ENCODE measurements at regions not wholly inside any gene's neighbourhood (a gene's known extent, or its start where the extent isn't known, plus 50 kb on each side); places are given as distances from the start of the nearest gene placed in this dataset.

GRCh38 chr6:1139155-1139890 lies 172.6 kb upstream of the FOXQ1 start:
- Histone ChIP-seq H4K20me1 (ENCODE audit: control insufficient read depth, insufficient read depth) (no peaks in the 10 kb centered on the region), H2AFZ (ENCODE audit: control insufficient read depth, low read depth, low read length) (no peak overlapping the region), H3K4me3 (no peak overlapping the region), H3K27me3 (replicated peaks in 1 of 2; ENCODE audit: control insufficient read depth in 2 of 2, insufficient read depth in 2 of 2, low read length in 1 of 2) (no peaks in the 10 kb centered on the region; a peak in 1 of 4 replicates), H3K9me3 (replicated peaks; ENCODE audit: control insufficient read depth, insufficient read depth, low read length) (no peaks in the 10 kb centered on the region; the same call in 2 of the 3 replicates), H3K4me1 (ENCODE audit: control insufficient read depth, insufficient read depth, low read length) (no peaks in the 10 kb centered on the region), H3K36me3 (ENCODE audit: control insufficient read depth in 2 of 2, insufficient read depth in 2 of 2, low read length in 1 of 2) (no peaks in the 10 kb centered on the region), H3K4me2 (ENCODE audit: control insufficient read depth, insufficient read depth) (no peak overlapping the region), H3K27ac (ENCODE audit: control insufficient read depth, insufficient read depth) (no peak overlapping the region), H3K9ac (ENCODE audit: control insufficient read depth, insufficient read depth, low read length) (no peak overlapping the region), H3K79me2 (ENCODE audit: control insufficient read depth, insufficient read depth, low read length) (no peaks in the 10 kb centered on the region)
- in situ Hi-C loops (cut with MboI) = no loop called here
- CTCF ChIA-PET = no interaction called here
- TF ChIP-seq CTCF (IDR thresholded peaks at IDR 0.05 in 2 of 3, conservative IDR thresholded peaks at IDR 0.05 in 1 of 3; ENCODE audit: control insufficient read depth in 2 of 3, extremely low read depth in 1 of 3, insufficient read depth in 1 of 3, low read depth in 3 of 3, low read length in 3 of 3) = no peak
- no peak for TF ChIP-seq HCFC1 (IDR thresholded peaks at IDR 0.05; ENCODE audit: low read length)
- no peak for TF ChIP-seq POLR2A (IDR thresholded peaks at IDR 0.05; ENCODE audit: low read depth, low read length)
- BruUV-seq (replicated peaks) = no TSS peak
- FAIRE-seq (no peak), ATAC-seq (no peak), DNase-seq (ENCODE audit: low read depth, low spot score) (no peak)
- WGBS (ENCODE audit: insufficient coverage, insufficient replicate concordance, low lambda C conversion rate, missing lambda C conversion rate) = 9% methylated on average over 4 of the region's 4 CpGs
- POLR2A ChIA-PET = no interaction called here
- SMC1A ChIA-PET (ENCODE audit: uncharacterized antibody, unreplicated experiment) = no interaction called here
- RAD21 ChIA-PET (ENCODE audit: unreplicated experiment) = no interaction called here
- intact Hi-C loops (cut with micrococcal nuclease; ENCODE audit: unreplicated experiment) = no loop called here

GRCh38 chr6:1137849-1138248 lies 174.0 kb upstream of the FOXQ1 start:
- Histone ChIP-seq H3K9me3 (replicated peaks; ENCODE audit: control insufficient read depth, insufficient read depth, low read length) (no peaks in the 10 kb centered on the region; the same call in 2 of the 3 replicates), H3K27ac (ENCODE audit: control insufficient read depth, insufficient read depth) (no peak overlapping the region), H3K4me3 (no peak overlapping the region), H3K79me2 (ENCODE audit: control insufficient read depth, insufficient read depth, low read length) (no peaks in the 10 kb centered on the region), H3K36me3 (ENCODE audit: control insufficient read depth in 2 of 2, insufficient read depth in 2 of 2, low read length in 1 of 2) (no peaks in the 10 kb centered on the region), H4K20me1 (ENCODE audit: control insufficient read depth, insufficient read depth) (no peaks in the 10 kb centered on the region), H3K9ac (ENCODE audit: control insufficient read depth, insufficient read depth, low read length) (no peak overlapping the region), H3K4me2 (ENCODE audit: control insufficient read depth, insufficient read depth) (no peak overlapping the region), H2AFZ (ENCODE audit: control insufficient read depth, low read depth, low read length) (no peak overlapping the region), H3K4me1 (ENCODE audit: control insufficient read depth, insufficient read depth, low read length) (no peaks in the 10 kb centered on the region), H3K27me3 (replicated peaks in 1 of 2; ENCODE audit: control insufficient read depth in 2 of 2, insufficient read depth in 2 of 2, low read length in 1 of 2) (no peaks in the 10 kb centered on the region; a peak in 1 of 4 replicates)
- no TSS peak for BruUV-seq (replicated peaks)
- intact Hi-C loops (cut with micrococcal nuclease; ENCODE audit: unreplicated experiment) = no loop called here
- ChIA-PET CTCF (no interaction called here), POLR2A (no interaction called here), SMC1A (ENCODE audit: uncharacterized antibody, unreplicated experiment) (no interaction called here), RAD21 (ENCODE audit: unreplicated experiment) (no interaction called here)
- in situ Hi-C loops (cut with MboI) = no loop called here
- no peak for DNase-seq (ENCODE audit: low read depth, low spot score)
- no peak for FAIRE-seq
- WGBS (ENCODE audit: insufficient coverage, insufficient replicate concordance, low lambda C conversion rate, missing lambda C conversion rate) = 45% methylated on average over 6 of the region's 6 CpGs
- no peak for TF ChIP-seq MLLT1 (IDR thresholded peaks at IDR 0.05)
- TF ChIP-seq HSF1 (IDR thresholded peaks at IDR 0.05; ENCODE audit: low read depth, low read length) = no peak
- TF ChIP-seq SUZ12 (IDR thresholded peaks at IDR 0.05; ENCODE audit: unreplicated experiment) = no peak
- no peak for ATAC-seq

Measured in GM12878 (cell line).